ENCODE measurements at regions not wholly inside any gene's neighbourhood (a gene's known extent, or its start where the extent isn't known, plus 50 kb on each side); places are given as distances from the start of the nearest gene placed in this dataset.

GRCh38 chr10:108797573-108797972, 1125.7 kb downstream of the XPNPEP1 start:
- ATAC-seq = no peak
- no peak for DNase-seq (ENCODE audit: low spot score)
- Mint-ChIP-seq H3K9me3 (peaks cover 22% of the 10 kb centered on the region), H3K36me3 (no peaks in the 10 kb centered on the region), H3K27ac (no peak overlapping the region), H3K4me1 (no peaks in the 10 kb centered on the region), H3K4me3 (no peak overlapping the region), H3K27me3 (ENCODE audit: low read depth) (no peaks in the 10 kb centered on the region)
- ChIA-PET CTCF (no interaction called here), POLR2A (no interaction called here)
- TF ChIP-seq STAT6 (CRISPR knock-in tag; conservative IDR thresholded peaks at IDR 0.05; ENCODE audit: low read depth) (no peak), RELA (CRISPR knock-in tag; IDR thresholded peaks at IDR 0.05; ENCODE audit: borderline replicate concordance) (no peak), GRHL2 (CRISPR knock-in tag; IDR thresholded peaks at IDR 0.05; ENCODE audit: insufficient replicate concordance, severe bottlenecking) (no peak), FOXP1 (CRISPR knock-in tag; IDR thresholded peaks at IDR 0.05; ENCODE audit: borderline replicate concordance) (no peak), EMX1 (CRISPR knock-in tag; IDR thresholded peaks at IDR 0.05) (no peak), TCF7 (CRISPR knock-in tag; IDR thresholded peaks at IDR 0.05; ENCODE audit: low read depth) (no peak), NFE2L1 (CRISPR knock-in tag; IDR thresholded peaks at IDR 0.05) (no peak), SMAD4 (CRISPR knock-in tag; IDR thresholded peaks at IDR 0.05) (no peak), ZNF263 (CRISPR knock-in tag; IDR thresholded peaks at IDR 0.05; ENCODE audit: low read depth) (no peak), TP53 (CRISPR knock-in tag; IDR thresholded peaks at IDR 0.05) (no peak), NR1H2 (CRISPR knock-in tag; IDR thresholded peaks at IDR 0.05) (no peak), NR3C1 (CRISPR knock-in tag; conservative IDR thresholded peaks at IDR 0.05; ENCODE audit: low read depth) (no peak), ZNF138 (CRISPR knock-in tag; conservative IDR thresholded peaks at IDR 0.05) (no peak), IRF1 (CRISPR knock-in tag; IDR thresholded peaks at IDR 0.05) (no peak), ZNF121 (CRISPR knock-in tag; IDR thresholded peaks at IDR 0.05) (no peak)
- TF ChIP-seq, protein P1, sequence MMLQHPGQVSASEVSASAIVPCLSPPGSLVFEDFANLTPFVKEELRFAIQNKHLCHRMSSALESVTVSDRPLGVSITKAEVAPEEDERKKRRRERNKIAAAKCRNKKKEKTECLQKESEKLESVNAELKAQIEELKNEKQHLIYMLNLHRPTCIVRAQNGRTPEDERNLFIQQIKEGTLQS (CRISPR knock-in tag; conservative IDR thresholded peaks at IDR 0.05) = no peak

GRCh38 chr10:108791794-108792474, 1131.4 kb downstream of the XPNPEP1 start:
- Mint-ChIP-seq H3K27ac (no peak overlapping the region), H3K36me3 (0 out of 2 replicates have a peak, but pooled peaks cover under 1% of the 10 kb centered on the region), H3K4me3 (no peak overlapping the region), H3K27me3 (ENCODE audit: low read depth) (no peaks in the 10 kb centered on the region), H3K4me1 (no peaks in the 10 kb centered on the region), H3K9me3 (peaks cover 32% of the 10 kb centered on the region)
- CTCF ChIA-PET = no interaction called here
- TF ChIP-seq ELF4 (CRISPR knock-in tag; IDR thresholded peaks at IDR 0.05; ENCODE audit: low read depth) (no peak), SMAD3 (CRISPR knock-in tag; IDR thresholded peaks at IDR 0.05; ENCODE audit: borderline replicate concordance) (no peak), ZNF317 (CRISPR knock-in tag; IDR thresholded peaks at IDR 0.05; ENCODE audit: borderline replicate concordance, low read depth) (no peak), ZNF416 (CRISPR knock-in tag; IDR thresholded peaks at IDR 0.05) (no peak), FOXJ3 (CRISPR knock-in tag; IDR thresholded peaks at IDR 0.05; ENCODE audit: borderline replicate concordance) (no peak), ARID4B (CRISPR knock-in tag; IDR thresholded peaks at IDR 0.05; ENCODE audit: borderline replicate concordance) (no peak)
- TF ChIP-seq, protein P2, sequence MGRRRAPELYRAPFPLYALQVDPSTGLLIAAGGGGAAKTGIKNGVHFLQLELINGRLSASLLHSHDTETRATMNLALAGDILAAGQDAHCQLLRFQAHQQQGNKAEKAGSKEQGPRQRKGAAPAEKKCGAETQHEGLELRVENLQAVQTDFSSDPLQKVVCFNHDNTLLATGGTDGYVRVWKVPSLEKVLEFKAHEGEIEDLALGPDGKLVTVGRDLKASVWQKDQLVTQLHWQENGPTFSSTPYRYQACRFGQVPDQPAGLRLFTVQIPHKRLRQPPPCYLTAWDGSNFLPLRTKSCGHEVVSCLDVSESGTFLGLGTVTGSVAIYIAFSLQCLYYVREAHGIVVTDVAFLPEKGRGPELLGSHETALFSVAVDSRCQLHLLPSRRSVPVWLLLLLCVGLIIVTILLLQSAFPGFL (CRISPR knock-in tag; IDR thresholded peaks at IDR 0.05; ENCODE audit: borderline replicate concordance) = no peak
- ATAC-seq = no peak
- POLR2A ChIA-PET = interaction anchor here (0.6 kb wide), 1 partner anchor 29 kb away, joined by 3 read pairs; no protein-coding TSS in a partner anchor
- no peak for DNase-seq (ENCODE audit: low spot score)

Data from WTC11 (cell line).